Lower leg skin (tissue), 3 donors: ENCODE measurements at regions not wholly inside any gene's neighbourhood (a gene's known extent, or its start where the extent isn't known, plus 50 kb on each side); places are given as distances from the start of the nearest gene placed in this dataset.

Source experiments
- POLR2A ChIP-seq, 2 donors: fragments of 450-650 bp; IDR thresholded peaks; one replicate each; pipeline ENCODE4 v1.6.1; 2016 to 2017; ENCODE audit warnings: antibody characterized with exemption in 2 of 2, mild to moderate bottlenecking in 1 of 2, moderate library complexity in 1 of 2
- TF ChIP-seq, protein P1 (sequence below), 3 donors: fragments of 450-650 bp; IDR thresholded peaks; one replicate each; pipeline ENCODE4 v1.5.1; 2016; ENCODE audit warnings: antibody characterized with exemption in 3 of 3, mild to moderate bottlenecking in 3 of 3, moderate library complexity in 2 of 3

DNA sequence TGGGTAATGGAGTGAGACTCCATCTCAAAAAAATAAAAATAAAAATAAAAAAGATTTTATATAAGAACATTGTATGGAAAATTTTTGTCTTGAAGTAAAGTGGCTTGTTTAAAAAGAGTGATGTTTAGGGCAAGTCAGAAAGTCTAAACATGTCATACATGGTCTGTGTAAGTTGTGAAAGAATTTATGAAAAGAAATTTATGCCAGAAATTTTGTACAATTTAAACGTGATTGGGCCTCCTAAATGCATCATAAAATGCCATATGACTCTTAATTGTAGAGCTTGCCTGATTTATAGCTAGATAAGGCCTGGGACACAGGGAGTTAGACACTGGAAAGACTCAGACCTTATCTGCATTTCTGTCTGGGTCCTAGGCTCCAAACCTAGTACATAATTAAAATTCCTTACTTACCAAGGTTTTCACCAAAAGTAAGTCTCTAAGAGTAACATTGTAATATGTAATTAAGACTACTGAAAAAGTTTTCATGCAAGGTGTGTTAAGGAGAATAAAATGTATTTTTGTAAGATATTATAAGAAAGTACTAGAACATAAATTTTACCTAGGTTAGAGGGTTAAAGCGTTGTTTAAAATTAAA, 110.5 kb downstream of the AASDHPPT start:
- TF ChIP-seq, protein P1, sequence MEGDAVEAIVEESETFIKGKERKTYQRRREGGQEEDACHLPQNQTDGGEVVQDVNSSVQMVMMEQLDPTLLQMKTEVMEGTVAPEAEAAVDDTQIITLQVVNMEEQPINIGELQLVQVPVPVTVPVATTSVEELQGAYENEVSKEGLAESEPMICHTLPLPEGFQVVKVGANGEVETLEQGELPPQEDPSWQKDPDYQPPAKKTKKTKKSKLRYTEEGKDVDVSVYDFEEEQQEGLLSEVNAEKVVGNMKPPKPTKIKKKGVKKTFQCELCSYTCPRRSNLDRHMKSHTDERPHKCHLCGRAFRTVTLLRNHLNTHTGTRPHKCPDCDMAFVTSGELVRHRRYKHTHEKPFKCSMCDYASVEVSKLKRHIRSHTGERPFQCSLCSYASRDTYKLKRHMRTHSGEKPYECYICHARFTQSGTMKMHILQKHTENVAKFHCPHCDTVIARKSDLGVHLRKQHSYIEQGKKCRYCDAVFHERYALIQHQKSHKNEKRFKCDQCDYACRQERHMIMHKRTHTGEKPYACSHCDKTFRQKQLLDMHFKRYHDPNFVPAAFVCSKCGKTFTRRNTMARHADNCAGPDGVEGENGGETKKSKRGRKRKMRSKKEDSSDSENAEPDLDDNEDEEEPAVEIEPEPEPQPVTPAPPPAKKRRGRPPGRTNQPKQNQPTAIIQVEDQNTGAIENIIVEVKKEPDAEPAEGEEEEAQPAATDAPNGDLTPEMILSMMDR (IDR thresholded peaks at IDR 0.05), result no peak
- TF ChIP-seq POLR2A (IDR thresholded peaks at IDR 0.05), result no peak
